ENCODE measurements at regions not wholly inside any gene's neighbourhood (a gene's known extent, or its start where the extent isn't known, plus 50 kb on each side); places are given as distances from the start of the nearest gene placed in this dataset.

DNA sequence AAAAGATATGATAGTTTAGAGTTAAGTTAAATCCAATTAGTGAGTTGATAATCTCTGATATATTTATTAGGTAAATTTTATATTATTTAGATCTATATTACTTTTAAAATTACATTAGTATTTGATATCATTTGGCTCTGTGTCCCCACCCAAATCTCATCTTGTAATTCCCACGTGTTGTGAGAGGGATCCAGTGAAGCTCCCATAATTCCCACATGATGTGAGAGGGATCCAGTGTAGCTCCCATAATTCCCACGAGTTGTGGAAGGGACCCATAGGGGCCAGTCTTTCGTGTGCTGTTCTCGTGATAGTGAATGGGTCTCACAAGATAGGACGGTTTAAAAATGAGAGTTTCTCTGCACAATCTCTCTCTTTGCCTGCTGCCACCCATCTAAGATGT lies 1183.6 kb downstream of the NSUN3 start (continued):
- TF ChIP-seq RAD21 (CRISPR knock-in tag; conservative IDR thresholded peaks at IDR 0.05 in 1 of 2, IDR thresholded peaks at IDR 0.05 in 1 of 2) (no peak), HEY1 (CRISPR knock-in tag; IDR thresholded peaks at IDR 0.05; ENCODE audit: borderline replicate concordance) (no peak), ARNT (IDR thresholded peaks at IDR 0.05) (no peak), MLX (CRISPR knock-in tag; conservative IDR thresholded peaks at IDR 0.05) (no peak), ZBTB49 (CRISPR knock-in tag; IDR thresholded peaks at IDR 0.05; ENCODE audit: borderline replicate concordance) (no peak), ZEB2 (IDR thresholded peaks at IDR 0.05) (no peak)

GRCh38 chr3:95254061-95254460 lies 1191.2 kb downstream of the NSUN3 start:
- BruUV-seq (replicated peaks): no TSS peak
- Histone ChIP-seq H3K4me1 (replicated peaks in 1 of 2; ENCODE audit: control insufficient read depth in 2 of 2, insufficient read depth in 2 of 2, low read length in 2 of 2) (no peaks in the 10 kb centered on the region), H4K20me1 (replicated peaks; ENCODE audit: control insufficient read depth, insufficient read depth, low read length) (no peaks in the 10 kb centered on the region), H3K79me2 (ENCODE audit: control insufficient read depth, insufficient read depth, low read length) (no peaks in the 10 kb centered on the region), H3K9ac (ENCODE audit: insufficient read depth in 1 of 2, low read depth in 2 of 2, low read length in 2 of 2) (no peak overlapping the region), H3K27ac (ENCODE audit: extremely low read depth, low read depth, low read length) (no peak overlapping the region), H3K4me2 (ENCODE audit: insufficient read depth, low read length) (no peak overlapping the region), H3K36me3 (ENCODE audit: control insufficient read depth, insufficient read depth, low read length) (no peaks in the 10 kb centered on the region), H3K9me3 (replicated peaks; ENCODE audit: control insufficient read depth, insufficient read depth, low read depth, low read length) (no peaks in the 10 kb centered on the region), H2AFZ (ENCODE audit: low read depth, low read length) (no peak overlapping the region), H3K4me3 (no peak overlapping the region), H3K9me1 (ENCODE audit: control insufficient read depth, insufficient read depth, low read length) (no peaks in the 10 kb centered on the region), H3K27me3 (ENCODE audit: control insufficient read depth in 2 of 2, insufficient read depth in 2 of 2, low read length in 2 of 2) (no peaks in the 10 kb centered on the region)
- in situ Hi-C loops (cut with MboI): no loop called here
- CTCF ChIA-PET (ENCODE audit: low intra/inter-chr PET ratio): no interaction called here
- TF ChIP-seq BMI1 (IDR thresholded peaks at IDR 0.05; ENCODE audit: low read length) (no peak), ATF6 (CRISPR knock-in tag; IDR thresholded peaks at IDR 0.05) (no peak), RBM15 (IDR thresholded peaks at IDR 0.05; ENCODE audit: insufficient read depth, low read length) (no peak), TSC22D4 (tag; IDR thresholded peaks at IDR 0.05) (no peak), PYGO2 (tag; IDR thresholded peaks at IDR 0.05) (no peak), SP1 (CRISPR knock-in tag; IDR thresholded peaks at IDR 0.05) (no peak), ZNF785 (CRISPR knock-in tag; IDR thresholded peaks at IDR 0.05) (no peak), ZNF165 (CRISPR knock-in tag; IDR thresholded peaks at IDR 0.05; ENCODE audit: borderline replicate concordance) (no peak), CBFA2T3 (IDR thresholded peaks at IDR 0.05) (no peak), ZNF143 (CRISPR knock-in tag; IDR thresholded peaks at IDR 0.05) (no peak), ELF2 (CRISPR knock-in tag; IDR thresholded peaks at IDR 0.05) (no peak), L3MBTL2 (IDR thresholded peaks at IDR 0.05) (no peak)
- FAIRE-seq: no peak
- no peak for DNase-seq (ENCODE audit: extremely low read depth in 1 of 4, low spot score in 3 of 4)
- POLR2A ChIA-PET: no interaction called here
- ATAC-seq: no peak
- intact Hi-C loops (cut with micrococcal nuclease): no loop called here

Data from K562 (cell line).